Renal cortex interstitium (tissue), 11 donors: ENCODE measurements at regions not wholly inside any gene's neighbourhood (a gene's known extent, or its start where the extent isn't known, plus 50 kb on each side); places are given as distances from the start of the nearest gene placed in this dataset.
"Not testable (repeated sequence)": the region's sequence is repeated elsewhere in the genome, so short reads cannot be mapped to it uniquely, and the experiment has no call there.

Experiments used
- DNase-seq, 11 donors: peaks; one replicate each; pipeline ENCODE4 v3.0.0-alpha.2; 2013; ENCODE audit warnings: low read depth in 9 of 11, low spot score in 4 of 11; ENCODE audit errors: extremely low read depth in 1 of 11

DNA sequence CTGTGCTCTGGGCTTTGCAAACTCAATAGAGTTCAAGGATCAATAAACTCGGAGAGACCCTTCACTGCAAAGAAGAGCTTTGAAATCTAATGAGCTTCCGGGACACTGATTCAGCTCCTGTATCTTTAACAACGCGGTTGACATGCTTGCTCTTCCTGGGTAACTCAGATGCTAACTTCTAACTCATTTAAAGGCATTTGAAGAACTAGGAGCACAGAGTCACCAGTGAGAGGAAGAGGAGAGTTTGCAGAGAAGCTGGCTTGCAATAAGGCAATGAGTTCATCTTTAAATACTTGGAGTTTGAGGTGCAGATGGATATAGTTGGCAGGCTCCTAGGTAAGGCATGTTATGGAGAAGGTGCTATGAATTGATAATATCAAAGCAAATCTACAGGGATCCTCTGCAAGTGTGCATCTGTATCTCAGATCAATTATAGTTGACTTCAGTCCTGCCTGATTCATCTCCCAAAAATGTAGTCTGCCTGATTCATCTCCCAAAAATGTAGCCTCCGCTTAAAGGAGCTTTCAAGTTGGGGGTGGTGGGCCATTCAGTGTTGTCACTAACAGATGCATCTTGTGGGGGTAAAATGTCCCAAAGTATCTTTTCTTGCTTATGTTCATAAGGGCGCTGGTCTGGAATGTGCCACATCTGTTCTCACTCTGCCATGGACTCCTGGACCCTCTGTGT lies 182.5 kb upstream of the PRSS58 start:
- no peak for DNase-seq

DNA sequence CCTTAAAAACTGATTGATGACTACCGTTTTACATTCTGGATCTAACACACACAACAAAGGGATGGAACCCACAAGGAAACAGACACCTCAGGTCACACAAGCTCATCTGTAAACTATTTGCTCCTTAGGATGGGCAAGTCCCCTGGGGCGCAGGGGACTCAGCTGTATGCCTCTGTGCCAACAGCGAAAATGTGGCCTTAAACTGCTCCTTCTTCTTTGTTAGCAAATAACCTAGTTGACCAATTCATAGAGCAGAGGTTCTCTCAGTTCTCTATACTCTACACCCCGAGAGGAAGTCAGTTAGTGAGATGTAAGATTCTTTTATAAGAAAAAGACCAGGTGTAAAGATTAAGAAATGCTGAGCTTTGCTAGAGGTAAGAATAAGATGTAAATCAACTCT lies 181.9 kb upstream of the PRSS58 start:
- DNase-seq = no peak

DNA sequence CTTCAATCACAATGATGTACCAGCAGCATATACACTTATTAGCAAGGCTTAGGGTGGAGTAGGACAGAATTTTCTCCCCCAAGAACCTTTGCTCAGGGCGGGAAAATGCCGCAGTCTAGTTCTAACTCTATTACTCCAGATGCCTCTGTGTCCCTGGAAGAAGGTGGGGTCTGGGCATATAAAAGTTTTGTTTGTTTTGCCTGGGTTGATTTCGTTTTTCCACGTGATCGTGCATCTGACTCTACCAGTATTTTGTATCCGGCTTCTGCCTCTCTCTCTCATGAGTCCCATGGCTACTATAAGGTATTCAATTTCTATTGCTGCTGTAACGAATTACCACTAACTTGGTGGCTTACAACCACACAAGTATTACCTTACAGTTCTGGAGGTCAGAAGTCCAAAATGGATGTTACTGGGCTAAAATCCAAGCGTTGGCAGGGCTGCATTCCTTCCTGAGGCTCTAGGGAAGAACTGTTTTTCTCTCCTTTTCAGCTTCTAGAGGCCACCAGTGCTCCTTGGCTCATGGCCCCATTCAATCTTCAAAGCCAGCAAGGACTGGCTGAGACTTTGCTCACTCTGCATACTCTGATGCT lies 181.2 kb upstream of the PRSS58 start:
- DNase-seq = no peak

DNA sequence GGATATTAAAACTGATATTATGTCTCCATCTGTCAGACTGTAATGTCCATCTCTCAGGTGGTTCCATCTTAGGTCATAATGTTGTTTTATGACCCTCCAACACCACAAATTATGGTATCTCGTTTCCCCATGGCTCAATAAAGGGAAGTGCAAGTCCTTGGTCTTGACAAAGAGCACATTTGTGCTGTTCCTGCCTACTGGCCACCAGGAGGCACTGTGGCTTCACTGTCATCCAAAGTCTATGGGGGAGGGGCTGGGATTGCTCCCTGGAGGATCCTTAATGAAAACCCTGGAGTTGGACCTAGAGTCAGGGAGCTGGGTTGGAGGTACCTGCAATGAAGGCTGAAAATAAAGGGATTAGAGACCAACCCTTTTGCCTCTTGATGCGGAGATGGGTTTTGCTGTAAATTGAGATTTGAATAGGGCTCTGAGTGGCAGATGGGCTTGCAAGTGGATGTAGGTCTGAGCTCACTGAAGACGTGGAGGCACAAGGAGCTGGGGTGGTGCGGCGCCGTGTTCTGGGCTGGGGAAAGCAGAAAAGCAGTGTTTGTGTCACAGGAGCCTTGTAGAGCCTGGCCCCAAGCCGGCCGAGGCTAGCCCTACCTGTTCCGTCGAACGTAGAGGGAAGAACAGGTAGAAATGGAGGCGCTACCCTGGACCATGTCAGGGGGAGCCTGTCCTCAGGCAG lies 180.5 kb upstream of the PRSS58 start:
- DNase-seq = no peak

DNA sequence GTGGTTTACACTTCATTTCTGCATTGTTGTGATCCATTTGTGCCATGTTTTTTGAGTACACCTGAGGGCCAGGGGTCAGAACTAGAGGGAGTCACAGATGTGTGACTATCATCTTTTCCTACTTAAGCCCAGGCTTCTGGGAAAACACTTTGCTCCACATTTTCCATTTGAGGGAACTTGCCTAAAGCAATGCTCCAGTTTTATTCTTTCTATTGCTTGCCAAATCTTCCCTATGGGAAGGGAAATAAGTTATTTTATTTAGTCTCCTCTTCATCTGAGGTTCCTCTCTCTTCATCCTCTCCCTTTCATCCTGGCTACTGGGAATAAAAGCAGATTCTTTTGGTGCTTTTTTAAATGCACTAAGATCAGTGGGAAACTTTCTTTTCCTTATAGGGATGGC lies 179.9 kb upstream of the PRSS58 start:
- no peak for DNase-seq

DNA sequence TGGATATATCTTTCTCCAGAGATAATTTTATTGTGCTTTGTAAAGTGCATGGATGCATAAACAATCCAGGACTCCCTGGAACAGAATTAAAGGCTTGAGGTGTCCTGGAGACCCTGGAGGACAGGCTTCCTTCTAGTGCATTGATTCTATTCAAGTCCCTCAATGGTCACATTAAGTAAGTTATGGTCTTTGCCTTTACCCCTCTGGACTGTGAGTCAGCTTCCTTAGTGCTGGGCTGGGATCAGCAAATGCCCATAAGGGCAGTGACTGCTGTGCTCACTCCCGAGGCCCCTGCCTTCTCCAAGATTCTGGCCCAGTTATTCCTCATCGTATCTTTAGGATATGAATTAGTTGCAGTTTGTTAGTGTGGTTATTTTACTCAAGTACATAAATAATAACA lies 178.7 kb upstream of the PRSS58 start:
- DNase-seq = no peak

DNA sequence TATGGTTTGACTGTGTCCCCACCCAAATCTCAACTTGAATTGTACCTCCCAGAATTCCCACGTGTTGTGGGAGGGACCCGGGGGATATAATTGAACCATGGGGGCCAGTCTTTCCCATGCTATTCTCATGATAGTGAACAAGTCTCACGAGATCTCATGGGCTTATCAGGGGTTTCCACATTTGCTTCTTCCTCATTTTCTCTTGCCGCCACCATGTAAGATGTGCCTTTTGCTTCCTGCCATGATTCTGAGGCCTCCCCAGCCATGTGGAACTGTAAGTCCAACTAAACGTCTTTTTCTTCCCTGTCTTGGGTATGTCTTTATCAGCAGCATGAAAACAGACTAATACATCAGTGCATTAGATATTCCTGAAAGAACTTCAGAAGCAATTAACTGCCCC lies 177.7 kb upstream of the PRSS58 start:
- not testable (repeated sequence) for DNase-seq

DNA sequence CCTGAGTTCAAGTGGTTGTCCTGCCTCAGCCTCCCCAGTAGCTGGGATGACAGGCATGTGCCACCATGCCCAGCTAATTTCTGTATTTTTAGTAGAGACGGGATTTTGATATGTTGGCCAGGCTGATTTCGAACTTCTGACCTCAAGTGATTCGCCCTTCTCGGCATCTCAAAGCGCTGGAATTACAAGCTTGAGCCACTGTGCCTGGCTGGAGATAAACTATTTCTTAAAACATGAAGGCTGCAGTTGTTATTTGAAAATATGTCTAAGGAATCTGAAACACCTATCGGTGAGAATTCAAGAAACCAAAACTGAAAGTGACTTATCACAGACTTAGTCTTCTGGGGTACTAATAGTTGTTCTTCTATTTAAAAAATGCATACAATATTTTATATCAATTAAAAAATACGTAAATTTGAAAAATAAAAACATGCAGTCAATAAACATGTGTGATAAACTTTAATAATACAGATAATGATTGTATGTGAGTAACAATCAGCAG lies 176.9 kb upstream of the PRSS58 start:
- DNase-seq = no peak

DNA sequence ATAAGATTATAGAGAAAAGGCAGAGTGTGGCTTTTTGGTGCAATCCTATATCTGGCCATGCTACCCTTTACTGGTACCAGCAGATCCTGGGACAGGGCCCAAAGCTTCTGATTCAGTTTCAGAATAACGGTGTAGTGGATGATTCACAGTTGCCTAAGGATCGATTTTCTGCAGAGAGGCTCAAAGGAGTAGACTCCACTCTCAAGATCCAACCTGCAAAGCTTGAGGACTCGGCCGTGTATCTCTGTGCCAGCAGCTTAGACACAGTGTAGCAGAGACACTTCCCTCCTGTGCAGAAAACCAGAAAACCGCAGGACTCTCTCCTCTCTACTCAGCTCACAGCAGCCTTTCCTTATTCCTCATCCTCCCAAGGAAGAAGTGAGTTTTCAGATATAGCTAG lies 176.3 kb upstream of the PRSS58 start:
- not testable (repeated sequence) for DNase-seq

DNA sequence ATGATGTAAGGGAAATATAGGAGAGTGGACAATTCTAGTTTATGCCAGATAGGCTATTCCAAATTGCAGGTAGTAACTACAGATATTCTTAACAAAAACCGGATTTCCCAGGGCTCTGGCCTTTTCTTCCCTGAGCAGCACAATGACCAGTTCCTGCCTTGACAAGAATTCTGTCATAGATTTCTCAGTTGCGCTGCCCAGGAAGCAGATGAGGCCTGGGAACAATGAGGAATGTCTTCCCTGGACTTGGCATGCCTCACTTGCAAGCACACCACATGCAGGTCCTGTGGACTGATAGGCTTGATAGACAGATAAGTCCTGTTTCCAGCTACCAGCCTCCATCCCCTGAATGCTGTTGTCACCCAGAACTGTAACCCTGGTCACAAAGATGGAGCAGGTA lies 174.5 kb upstream of the PRSS58 start:
- DNase-seq = no peak

DNA sequence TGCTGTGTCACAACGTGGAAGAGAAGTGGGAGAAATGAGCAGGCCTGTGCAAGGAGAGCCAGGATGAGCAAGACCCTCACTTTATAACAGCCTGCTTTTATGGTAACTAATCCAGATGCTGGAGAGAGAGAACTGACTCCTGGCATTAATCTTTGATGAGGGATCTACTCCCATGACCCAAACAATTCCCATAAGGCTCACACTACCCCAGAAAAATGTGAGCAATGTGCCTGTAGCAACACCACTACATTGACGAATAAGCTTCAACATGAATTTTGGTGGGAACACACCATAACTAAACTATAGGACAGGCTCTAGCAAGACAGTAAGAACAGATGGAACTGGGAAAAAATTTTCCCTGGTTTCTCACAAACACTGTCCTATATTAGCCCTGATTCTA lies 173.6 kb upstream of the PRSS58 start:
- no peak for DNase-seq

DNA sequence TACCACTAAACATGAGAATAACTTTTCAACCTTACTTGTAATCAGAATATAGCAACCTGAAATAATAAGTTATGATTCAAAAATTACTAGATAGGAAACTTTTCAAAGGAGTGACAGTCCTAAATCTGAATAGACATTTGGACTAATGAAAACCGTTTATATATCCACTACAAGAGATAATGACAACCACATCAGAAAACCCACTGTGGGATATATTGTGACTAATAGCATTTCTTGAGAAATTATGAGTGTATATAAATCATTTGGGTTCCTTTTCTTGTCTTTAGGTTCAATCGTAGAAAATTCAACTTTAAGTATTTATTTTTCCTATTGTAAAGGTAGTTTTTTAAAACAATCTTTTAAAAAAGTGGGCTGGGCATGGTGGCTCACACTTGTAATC lies 170.2 kb upstream of the PRSS58 start:
- DNase-seq = no peak

DNA sequence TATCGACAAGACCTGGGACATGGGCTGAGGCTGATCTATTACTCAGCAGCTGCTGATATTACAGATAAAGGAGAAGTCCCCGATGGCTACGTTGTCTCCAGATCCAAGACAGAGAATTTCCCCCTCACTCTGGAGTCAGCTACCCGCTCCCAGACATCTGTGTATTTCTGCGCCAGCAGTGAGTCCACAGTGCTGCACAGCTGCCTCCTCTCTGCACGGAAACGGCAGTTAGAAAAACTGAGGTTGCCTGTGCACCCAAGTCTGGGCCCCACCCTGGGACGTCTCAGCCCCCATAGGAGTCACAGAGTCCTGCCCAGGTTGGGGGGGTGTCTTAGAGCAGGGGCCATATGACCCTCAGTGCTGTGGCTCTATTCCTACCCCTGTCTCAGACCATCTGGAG lies 167.4 kb upstream of the PRSS58 start:
- no peak for DNase-seq

DNA sequence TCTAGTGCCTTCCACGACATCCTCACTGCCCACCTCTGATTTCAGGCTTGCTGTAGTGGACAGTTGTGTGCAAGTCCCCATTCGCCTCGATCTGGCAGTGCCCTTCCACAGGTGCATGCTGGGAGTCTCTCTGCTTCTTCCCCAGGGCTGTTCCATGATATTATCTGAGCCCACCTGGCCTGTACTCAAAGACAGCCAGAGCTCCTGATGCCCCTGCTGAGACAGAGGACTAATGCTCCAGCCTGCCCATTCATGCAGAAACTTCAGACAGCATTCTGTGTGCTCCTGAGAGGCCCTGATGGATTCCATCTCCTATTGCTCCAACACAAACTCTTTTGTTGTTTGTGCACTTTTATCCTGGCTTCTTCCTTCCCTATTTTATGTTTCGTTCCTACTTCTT lies 164.8 kb upstream of the PRSS58 start:
- no peak for DNase-seq

DNA sequence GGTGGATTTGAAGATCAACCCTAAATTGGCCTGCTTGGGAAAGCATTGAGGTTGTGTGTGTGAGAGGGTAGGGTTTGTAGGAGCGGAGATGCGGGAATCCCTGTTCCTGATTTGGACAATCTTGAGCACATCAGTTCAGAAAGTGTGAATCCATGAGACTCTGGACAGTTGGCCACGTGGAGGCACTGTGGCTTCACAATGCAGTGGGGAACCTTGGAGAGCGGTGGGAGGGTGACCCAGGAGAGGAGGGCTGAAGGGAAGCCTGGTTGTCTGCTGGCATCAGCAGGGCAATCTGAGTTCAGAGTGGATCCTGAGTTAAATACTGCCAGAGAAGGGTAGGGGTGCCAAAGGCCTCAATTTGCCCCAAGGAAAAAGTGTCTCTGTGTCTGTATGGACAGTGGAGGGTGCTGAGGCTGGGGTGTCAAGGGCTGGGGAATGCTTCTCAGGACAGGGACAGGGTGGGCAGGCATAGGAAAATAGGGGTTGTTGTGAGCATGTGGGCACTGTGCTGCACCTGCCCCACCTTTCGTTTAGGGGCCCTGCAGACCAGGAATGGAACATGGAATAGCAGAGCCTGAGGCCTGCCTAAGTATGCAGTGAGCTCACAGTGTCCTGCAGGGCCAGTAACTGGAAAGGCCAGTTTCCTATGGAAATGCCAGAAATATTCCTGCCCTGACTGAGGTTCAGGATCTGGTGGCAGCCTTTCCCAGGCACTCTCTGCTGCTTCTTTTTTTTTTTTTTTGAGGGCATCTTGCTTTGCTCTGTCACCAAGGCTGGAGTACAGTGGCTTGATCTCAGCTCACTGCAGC lies 162.9 kb upstream of the PRSS58 start:
- no peak for DNase-seq

DNA sequence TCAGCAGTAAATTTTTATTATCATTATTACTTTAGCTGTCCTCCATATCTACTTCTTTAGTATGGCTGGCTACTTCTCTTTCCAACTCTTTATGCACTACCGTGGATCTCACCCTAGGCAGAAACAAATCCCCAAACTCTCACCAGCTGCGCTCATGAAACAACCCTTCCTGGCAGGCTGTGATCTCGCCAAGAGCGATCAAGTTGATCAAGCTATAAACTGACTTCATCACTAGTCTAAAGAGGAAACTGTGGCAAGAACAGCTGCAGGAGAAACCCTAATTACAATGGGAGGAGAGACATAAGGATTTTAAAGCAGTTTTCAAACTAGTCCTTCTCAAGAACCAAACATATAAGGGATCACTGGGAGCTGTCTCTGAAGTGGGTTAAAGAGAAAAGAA lies 160.5 kb upstream of the PRSS58 start:
- DNase-seq = no peak

DNA sequence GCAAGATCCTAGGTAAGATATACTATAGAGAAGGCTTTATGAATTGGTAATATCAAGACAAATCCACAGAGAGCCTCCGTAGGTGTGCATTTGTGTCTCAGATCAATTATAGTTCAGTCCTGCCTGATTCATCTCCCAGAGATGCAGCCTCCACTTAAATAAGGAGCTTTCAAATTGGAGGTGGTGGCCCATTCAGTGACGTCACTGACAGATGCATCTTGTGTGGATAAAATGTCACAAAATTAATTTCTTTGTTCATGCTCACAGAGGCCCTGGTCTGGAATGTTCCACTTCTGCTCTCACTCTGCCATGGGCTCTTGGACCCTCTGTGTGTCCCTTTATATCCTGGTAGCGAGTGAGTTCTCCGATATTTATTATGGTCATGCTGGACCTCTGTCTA lies 157.1 kb upstream of the PRSS58 start:
- no peak for DNase-seq

DNA sequence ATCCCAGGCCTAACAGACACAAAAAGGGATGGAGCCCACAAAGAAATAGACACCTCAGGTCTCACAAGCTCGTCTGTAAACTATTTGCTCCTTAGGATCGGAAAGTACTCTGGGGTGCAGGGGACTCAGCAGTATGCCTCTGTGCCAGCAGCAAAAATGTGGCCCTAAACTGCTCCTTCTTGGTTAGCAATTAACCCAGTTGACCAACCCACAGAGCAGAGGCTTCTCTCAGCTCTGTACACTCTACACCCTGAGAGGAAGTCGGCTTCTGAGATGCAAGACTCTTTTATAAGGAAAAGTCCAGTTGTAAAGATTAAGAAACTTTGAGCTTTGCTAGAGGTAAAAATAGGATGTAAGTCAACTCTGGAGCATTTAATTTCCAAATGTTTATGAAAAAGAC lies 156.3 kb upstream of the PRSS58 start:
- DNase-seq = no peak

DNA sequence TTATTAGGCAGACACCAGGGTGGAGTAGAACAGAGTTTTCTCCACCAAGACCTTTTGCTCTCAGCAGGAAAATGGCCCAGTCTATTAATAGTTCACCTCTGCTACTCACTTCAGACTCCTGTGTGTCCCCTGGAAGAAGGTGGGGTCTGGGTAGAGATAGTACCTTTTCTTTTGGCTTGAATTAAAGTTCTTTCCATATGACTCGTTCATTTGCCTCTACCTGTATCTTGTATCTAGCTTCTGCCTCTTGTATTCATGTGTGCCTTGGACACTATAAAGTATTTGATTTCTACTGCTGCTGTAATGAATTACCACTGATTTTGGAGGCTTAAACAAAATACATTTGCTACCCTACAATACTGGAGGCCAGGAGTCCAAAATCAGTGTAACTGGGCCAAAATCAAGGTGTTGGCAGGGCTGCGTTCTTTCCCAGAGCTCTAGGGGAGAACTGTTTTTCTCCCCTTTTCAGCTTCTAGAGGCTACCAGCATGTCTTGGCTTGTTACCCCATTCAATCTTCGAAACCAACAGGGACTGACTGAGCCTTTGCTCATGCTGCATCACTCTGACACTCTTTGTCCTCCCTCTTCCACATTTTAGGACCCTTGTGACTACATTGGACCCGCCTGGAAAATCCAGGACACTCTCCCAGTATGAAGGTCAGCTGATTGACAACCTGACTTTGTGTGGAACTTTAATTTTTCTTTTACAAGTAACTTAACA lies 155.6 kb upstream of the PRSS58 start:
- no peak for DNase-seq
